Type B pancreatic cell (in vitro differentiated cells): ENCODE measurements at regions not wholly inside any gene's neighbourhood (a gene's known extent, or its start where the extent isn't known, plus 50 kb on each side); places are given as distances from the start of the nearest gene placed in this dataset.
A peak's percentile ranks its signal among the peaks of the same experiment; 100 is the strongest.
"Not testable (repeated sequence)": the region's sequence is repeated elsewhere in the genome, so short reads cannot be mapped to it uniquely, and the experiment has no call there.

Experiments
- DNase-seq: peaks from one replicate; pipeline ENCODE4 v3.0.0; 2021; ENCODE audit warnings: mixed read lengths; ENCODE audit not compliant: unreplicated experiment; ENCODE audit errors: extremely low spot score
- H3K27ac Mint-ChIP-seq: 2 replicates; pipeline ENCODE4 v1.8.0; 2021; ENCODE audit warnings: mild to moderate bottlenecking, mixed read lengths
- H3K27me3 Mint-ChIP-seq: 2 replicates; pipeline ENCODE4 v1.8.0; 2021; ENCODE audit warnings: mixed read lengths
- H3K36me3 Mint-ChIP-seq: 2 replicates; pipeline ENCODE4 v1.8.0; 2021; ENCODE audit warnings: mixed read lengths
- H3K4me1 Mint-ChIP-seq: one replicate; pipeline ENCODE4 v1.8.0; 2021; ENCODE audit warnings: mixed read lengths; ENCODE audit not compliant: unreplicated experiment
- H3K4me3 Mint-ChIP-seq: 2 replicates; pipeline ENCODE4 v1.8.0; 2021; ENCODE audit warnings: mild to moderate bottlenecking, mixed read lengths
- H3K9me3 Mint-ChIP-seq: 2 replicates; pipeline ENCODE4 v1.8.0; 2021; ENCODE audit warnings: mixed read lengths
- TF ChIP-seq, protein P1 (sequence below): fragments of 200-600 bp; sonication (generic); conservative IDR thresholded peaks from 2 replicates; pipeline ENCODE4 v1.5.0; 2021; ENCODE audit warnings: antibody characterized with exemption, mild to moderate bottlenecking

DNA sequence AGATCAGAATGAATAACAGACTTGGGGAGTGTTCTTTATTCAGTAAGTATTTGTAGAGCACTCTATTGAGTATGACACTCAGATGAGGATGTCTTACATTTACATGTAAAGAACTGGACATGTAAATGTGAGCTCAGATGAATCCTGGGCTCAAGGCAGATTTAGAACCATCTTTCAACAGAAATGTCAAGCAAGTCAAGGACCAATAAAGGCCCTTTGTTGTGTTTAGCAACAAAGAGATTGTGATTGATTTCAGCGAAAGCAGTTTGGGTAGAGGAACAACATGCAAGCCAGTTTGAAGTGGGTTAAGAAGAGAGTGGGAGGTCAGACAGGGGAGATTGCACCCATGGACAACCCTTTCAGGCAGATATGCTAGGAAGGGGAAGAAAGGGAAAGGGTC lies 194.2 kb upstream of the DNAJC19 start:
- TF ChIP-seq, protein P1, sequence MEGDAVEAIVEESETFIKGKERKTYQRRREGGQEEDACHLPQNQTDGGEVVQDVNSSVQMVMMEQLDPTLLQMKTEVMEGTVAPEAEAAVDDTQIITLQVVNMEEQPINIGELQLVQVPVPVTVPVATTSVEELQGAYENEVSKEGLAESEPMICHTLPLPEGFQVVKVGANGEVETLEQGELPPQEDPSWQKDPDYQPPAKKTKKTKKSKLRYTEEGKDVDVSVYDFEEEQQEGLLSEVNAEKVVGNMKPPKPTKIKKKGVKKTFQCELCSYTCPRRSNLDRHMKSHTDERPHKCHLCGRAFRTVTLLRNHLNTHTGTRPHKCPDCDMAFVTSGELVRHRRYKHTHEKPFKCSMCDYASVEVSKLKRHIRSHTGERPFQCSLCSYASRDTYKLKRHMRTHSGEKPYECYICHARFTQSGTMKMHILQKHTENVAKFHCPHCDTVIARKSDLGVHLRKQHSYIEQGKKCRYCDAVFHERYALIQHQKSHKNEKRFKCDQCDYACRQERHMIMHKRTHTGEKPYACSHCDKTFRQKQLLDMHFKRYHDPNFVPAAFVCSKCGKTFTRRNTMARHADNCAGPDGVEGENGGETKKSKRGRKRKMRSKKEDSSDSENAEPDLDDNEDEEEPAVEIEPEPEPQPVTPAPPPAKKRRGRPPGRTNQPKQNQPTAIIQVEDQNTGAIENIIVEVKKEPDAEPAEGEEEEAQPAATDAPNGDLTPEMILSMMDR, result no peak
- Mint-ChIP-seq H3K4me1 (no peaks in the 10 kb centered on the region), H3K27me3 (no peaks in the 10 kb centered on the region), H3K27ac (no peak overlapping the region), H3K36me3 (no peaks in the 10 kb centered on the region), H3K4me3 (no peak overlapping the region), H3K9me3 (no peaks in the 10 kb centered on the region)
- DNase-seq, result no peak

DNA sequence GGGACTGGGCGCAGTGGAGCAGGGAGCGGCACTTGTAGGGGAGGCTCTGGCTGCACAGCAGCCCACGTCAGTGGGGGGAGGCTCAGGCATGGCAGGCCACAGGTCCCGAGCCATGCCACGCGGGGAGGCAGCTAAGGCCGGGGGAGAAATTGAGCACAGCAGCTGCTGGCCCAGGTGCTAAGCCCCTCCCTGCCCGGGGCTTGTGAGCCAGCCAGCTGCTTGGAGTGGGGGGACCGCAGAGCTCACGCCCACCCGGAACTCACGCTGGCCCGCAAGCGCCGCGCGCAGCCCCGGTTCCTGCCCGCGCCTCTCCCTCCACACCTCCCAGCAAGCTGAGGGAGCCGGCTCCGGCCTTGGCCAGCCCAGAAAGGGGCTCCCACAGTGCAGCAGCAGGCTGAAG lies 193.5 kb upstream of the DNAJC19 start:
- H3K9me3 Mint-ChIP-seq, H3K27me3 Mint-ChIP-seq, H3K4me1 Mint-ChIP-seq, H3K27ac Mint-ChIP-seq, H3K4me3 Mint-ChIP-seq, H3K36me3 Mint-ChIP-seq, DNase-seq: not testable (repeated sequence)

DNA sequence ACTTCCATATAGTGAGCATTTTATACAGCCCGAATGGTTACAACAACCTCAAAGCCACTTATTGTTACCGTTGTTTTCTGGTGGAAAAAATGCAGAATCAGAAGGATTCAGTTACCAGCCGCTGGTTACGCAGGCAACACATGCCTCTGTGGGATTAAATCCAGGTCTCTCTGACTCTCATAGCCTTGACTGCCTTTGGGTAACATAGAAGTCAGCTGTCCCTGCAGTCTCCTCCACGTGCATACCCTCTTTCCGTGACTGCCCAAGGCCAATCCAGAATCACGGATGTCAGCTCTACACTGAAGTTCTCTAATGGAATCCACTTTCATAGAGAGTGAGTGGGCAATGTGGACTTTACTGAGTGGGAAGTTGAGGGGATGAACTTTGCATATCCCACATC lies 189.5 kb upstream of the DNAJC19 start:
- DNase-seq, result no peak
- TF ChIP-seq, protein P1, result no peak
- no peak overlapping the region for H3K4me3 Mint-ChIP-seq
- H3K27ac Mint-ChIP-seq, result no peak overlapping the region
- peaks cover 7% of the 10 kb centered on the region for H3K27me3 Mint-ChIP-seq
- H3K4me1 Mint-ChIP-seq, result no peaks in the 10 kb centered on the region
- no peaks in the 10 kb centered on the region for H3K9me3 Mint-ChIP-seq
- no peaks in the 10 kb centered on the region for H3K36me3 Mint-ChIP-seq

DNA sequence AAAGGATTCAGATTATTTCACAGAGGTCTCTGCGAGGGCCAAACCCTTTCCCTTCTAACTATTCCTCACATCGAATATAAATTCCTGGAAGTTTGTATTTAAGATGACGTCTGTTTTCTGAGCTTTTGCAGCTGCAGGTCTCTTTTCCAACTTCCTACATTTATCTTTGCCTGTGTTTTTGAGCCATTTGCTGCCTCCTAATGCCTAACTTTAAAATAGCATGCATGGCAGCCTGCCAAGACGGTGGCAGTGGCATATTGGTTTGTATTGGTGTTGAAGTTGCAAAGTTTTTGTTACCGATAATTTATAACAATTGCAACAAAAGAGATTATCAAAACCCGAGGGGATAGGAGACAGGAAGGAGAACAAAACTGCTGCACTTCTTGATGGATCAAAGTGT lies 187.1 kb upstream of the DNAJC19 start:
- TF ChIP-seq, protein P1, result peak; percentile 78
- Mint-ChIP-seq H3K4me1 (no peaks in the 10 kb centered on the region), H3K36me3 (no peaks in the 10 kb centered on the region), H3K4me3 (no peak overlapping the region), H3K9me3 (no peaks in the 10 kb centered on the region), H3K27me3 (peaks cover 9% of the 10 kb centered on the region), H3K27ac (no peak overlapping the region)
- no peak for DNase-seq

DNA sequence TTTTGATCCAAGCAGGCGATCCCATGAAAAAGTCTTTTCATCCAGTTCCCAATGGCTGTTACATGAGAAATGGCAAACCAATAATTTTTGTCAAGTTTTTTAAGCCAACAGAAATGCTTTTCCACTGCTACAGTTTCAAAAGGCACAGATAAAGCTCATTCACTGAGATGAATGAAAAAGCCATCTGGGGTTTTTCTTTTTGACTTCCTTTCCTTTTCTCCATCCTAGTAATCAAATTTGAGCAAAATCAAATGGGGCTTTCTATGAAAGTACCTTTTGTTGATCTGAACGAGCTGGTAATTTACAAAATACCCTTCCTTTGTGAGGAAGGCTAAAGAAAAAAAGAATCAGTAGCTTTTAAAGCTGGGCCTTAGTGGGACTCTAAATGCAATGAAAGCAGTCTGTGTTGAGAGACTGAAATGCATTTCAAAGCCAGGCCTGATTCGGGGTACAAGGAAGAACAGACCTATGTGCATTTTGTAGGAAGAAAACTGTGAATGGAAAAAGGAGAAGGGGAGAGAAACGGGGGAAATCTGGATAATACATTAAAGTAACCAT lies 185.2 kb upstream of the DNAJC19 start:
- peaks cover 9% of the 10 kb centered on the region for H3K27me3 Mint-ChIP-seq
- TF ChIP-seq, protein P1, result no peak
- H3K4me1 Mint-ChIP-seq, result no peaks in the 10 kb centered on the region
- no peaks in the 10 kb centered on the region for H3K9me3 Mint-ChIP-seq
- no peak overlapping the region for H3K27ac Mint-ChIP-seq
- H3K4me3 Mint-ChIP-seq, result no peak overlapping the region
- no peak for DNase-seq
- no peaks in the 10 kb centered on the region for H3K36me3 Mint-ChIP-seq

DNA sequence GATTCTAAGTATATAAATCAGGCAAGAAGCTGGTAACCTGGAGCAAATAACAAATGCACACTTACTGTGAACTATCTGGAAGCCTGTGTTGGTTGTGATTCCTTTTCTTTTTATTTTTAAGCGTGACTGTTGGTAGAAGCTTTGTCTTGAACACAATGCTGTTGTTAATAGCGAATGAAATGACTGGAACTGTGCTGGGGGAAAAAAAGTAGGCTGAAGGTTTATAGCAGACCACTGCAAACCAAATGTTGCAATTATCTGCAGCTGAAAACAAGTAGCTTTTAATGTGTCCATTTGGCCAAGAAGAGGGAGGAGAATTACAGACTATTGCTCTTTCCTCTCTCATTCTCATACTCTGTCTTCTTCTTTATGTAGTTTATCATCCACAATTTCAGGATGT lies 184.5 kb upstream of the DNAJC19 start:
- no peaks in the 10 kb centered on the region for H3K9me3 Mint-ChIP-seq
- H3K4me1 Mint-ChIP-seq, result no peaks in the 10 kb centered on the region
- TF ChIP-seq, protein P1, result no peak
- no peak for DNase-seq
- no peak overlapping the region for H3K4me3 Mint-ChIP-seq
- peaks cover 9% of the 10 kb centered on the region for H3K27me3 Mint-ChIP-seq
- H3K36me3 Mint-ChIP-seq, result no peaks in the 10 kb centered on the region
- no peak overlapping the region for H3K27ac Mint-ChIP-seq
